Adrenal gland (tissue), 5 donors: ENCODE measurements at regions not wholly inside any gene's neighbourhood (a gene's known extent, or its start where the extent isn't known, plus 50 kb on each side); places are given as distances from the start of the nearest gene placed in this dataset.

Experiments used
- POLR2A ChIP-seq, 2 donors: fragments of 450-650 bp; IDR thresholded peaks; one replicate each; pipeline ENCODE4 v1.6.1; 2017; ENCODE audit warnings: antibody characterized with exemption in 2 of 2, mild to moderate bottlenecking in 2 of 2, moderate library complexity in 1 of 2
- TF ChIP-seq, protein P1 (sequence below), 6 experiments: fragments of 450-650 bp in 4 of 6; fragments of 200-600 bp in 2 of 6; sonication (generic) in 1 of 6; IDR thresholded peaks; 1 replicate in 5 of 6; 2 replicates in 1 of 6; pipeline versions ENCODE4 v1.5.1 to v1.8.0; 2016 to 2021; ENCODE audit warnings: antibody characterized with exemption in 6 of 6, mild to moderate bottlenecking in 2 of 6, moderate library complexity in 1 of 6
- donor health status: DM: no; HTN: no; CAD: no.

DNA sequence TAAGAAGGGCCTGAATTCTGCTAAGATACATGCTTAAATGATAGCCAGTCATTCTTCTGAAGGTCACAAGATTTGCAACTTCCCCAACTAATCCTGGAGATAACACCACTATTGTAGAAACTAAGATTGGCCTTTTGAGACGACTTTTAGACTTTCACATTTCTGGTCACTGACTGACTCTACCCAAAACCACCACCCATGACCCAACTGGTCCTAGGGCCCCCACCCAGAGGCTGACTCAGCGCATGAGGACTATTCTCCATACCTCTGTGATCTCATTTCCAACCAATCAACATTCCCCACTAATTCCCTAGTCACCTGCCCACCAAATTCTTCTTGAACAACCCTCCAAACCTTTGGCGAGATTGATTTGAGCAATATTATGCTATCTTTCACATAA is 1299.0 kb downstream of the CDH11 start:
- no peak for TF ChIP-seq POLR2A (IDR thresholded peaks at IDR 0.05)
- TF ChIP-seq, protein P1, sequence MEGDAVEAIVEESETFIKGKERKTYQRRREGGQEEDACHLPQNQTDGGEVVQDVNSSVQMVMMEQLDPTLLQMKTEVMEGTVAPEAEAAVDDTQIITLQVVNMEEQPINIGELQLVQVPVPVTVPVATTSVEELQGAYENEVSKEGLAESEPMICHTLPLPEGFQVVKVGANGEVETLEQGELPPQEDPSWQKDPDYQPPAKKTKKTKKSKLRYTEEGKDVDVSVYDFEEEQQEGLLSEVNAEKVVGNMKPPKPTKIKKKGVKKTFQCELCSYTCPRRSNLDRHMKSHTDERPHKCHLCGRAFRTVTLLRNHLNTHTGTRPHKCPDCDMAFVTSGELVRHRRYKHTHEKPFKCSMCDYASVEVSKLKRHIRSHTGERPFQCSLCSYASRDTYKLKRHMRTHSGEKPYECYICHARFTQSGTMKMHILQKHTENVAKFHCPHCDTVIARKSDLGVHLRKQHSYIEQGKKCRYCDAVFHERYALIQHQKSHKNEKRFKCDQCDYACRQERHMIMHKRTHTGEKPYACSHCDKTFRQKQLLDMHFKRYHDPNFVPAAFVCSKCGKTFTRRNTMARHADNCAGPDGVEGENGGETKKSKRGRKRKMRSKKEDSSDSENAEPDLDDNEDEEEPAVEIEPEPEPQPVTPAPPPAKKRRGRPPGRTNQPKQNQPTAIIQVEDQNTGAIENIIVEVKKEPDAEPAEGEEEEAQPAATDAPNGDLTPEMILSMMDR (IDR thresholded peaks at IDR 0.05) = no peak
